ENCODE measurements at regions not wholly inside any gene's neighbourhood (a gene's known extent, or its start where the extent isn't known, plus 50 kb on each side); places are given as distances from the start of the nearest gene placed in this dataset.

- TF ChIP-seq, protein P1, sequence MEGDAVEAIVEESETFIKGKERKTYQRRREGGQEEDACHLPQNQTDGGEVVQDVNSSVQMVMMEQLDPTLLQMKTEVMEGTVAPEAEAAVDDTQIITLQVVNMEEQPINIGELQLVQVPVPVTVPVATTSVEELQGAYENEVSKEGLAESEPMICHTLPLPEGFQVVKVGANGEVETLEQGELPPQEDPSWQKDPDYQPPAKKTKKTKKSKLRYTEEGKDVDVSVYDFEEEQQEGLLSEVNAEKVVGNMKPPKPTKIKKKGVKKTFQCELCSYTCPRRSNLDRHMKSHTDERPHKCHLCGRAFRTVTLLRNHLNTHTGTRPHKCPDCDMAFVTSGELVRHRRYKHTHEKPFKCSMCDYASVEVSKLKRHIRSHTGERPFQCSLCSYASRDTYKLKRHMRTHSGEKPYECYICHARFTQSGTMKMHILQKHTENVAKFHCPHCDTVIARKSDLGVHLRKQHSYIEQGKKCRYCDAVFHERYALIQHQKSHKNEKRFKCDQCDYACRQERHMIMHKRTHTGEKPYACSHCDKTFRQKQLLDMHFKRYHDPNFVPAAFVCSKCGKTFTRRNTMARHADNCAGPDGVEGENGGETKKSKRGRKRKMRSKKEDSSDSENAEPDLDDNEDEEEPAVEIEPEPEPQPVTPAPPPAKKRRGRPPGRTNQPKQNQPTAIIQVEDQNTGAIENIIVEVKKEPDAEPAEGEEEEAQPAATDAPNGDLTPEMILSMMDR (IDR thresholded peaks at IDR 0.05) = no peak
- TF ChIP-seq POLR2A (IDR thresholded peaks at IDR 0.05) = no peak
Measured at GRCh38 chr2:201952187-201952586, 81.5 kb upstream of the FZD7 start.
